ENCODE measurements at regions not wholly inside any gene's neighbourhood (a gene's known extent, or its start where the extent isn't known, plus 50 kb on each side); places are given as distances from the start of the nearest gene placed in this dataset.
A peak's percentile ranks its signal among the peaks of the same experiment; 100 is the strongest.

- TF ChIP-seq CTCF (IDR thresholded peaks at IDR 0.05; ENCODE audit: extremely low read depth, missing control alignments) = no peak
- no peak for DNase-seq (ENCODE audit: low spot score)
Measured at GRCh38 chr1:207965392-207966387, 54.8 kb upstream of the CD34 start.

- DNase-seq (ENCODE audit: low spot score) = no peak
- TF ChIP-seq CTCF (IDR thresholded peaks at IDR 0.05; ENCODE audit: extremely low read depth, missing control alignments) = no peak
Measured at GRCh38 chr1:207964195-207964966, 53.5 kb upstream of the CD34 start.

- TF ChIP-seq CTCF (IDR thresholded peaks at IDR 0.05; ENCODE audit: extremely low read depth, missing control alignments) = peak; percentile 98
- peak; percentile 98 for DNase-seq (ENCODE audit: low spot score)
Measured at GRCh38 chr1:207963427-207964194, 52.7 kb upstream of the CD34 start.

GRCh38 chr1:207962716-207963426 lies 51.9 kb upstream of the CD34 start:
- no peak for TF ChIP-seq CTCF (IDR thresholded peaks at IDR 0.05; ENCODE audit: extremely low read depth, missing control alignments)
- peak; percentile 63 for DNase-seq (ENCODE audit: low spot score)
